ENCODE measurements at regions not wholly inside any gene's neighbourhood (a gene's known extent, or its start where the extent isn't known, plus 50 kb on each side); places are given as distances from the start of the nearest gene placed in this dataset.
A peak's percentile ranks its signal among the peaks of the same experiment; 100 is the strongest.

- TF ChIP-seq CTCF (IDR thresholded peaks at IDR 0.05; ENCODE audit: low read length, missing control alignments) = no peak
- DNase-seq (ENCODE audit: low read depth) = peak; percentile 34
- no peak overlapping the region for H3K4me3 ChIP-seq (replicated peaks; ENCODE audit: low read depth, low read length)
Measured at GRCh38 chr9:87120610-87121009, 173.3 kb upstream of the GAS1 start.

GRCh38 chr9:87122947-87123685 is 175.8 kb upstream of the GAS1 start:
- peak; percentile 81 for DNase-seq (ENCODE audit: low read depth)
- no peak overlapping the region for H3K4me3 ChIP-seq (replicated peaks; ENCODE audit: low read depth, low read length)
- TF ChIP-seq CTCF (IDR thresholded peaks at IDR 0.05; ENCODE audit: low read length, missing control alignments) = no peak

- DNase-seq (ENCODE audit: low read depth) = no peak
- H3K4me3 ChIP-seq (replicated peaks; ENCODE audit: low read depth, low read length) = no peak overlapping the region
- no peak for TF ChIP-seq CTCF (IDR thresholded peaks at IDR 0.05; ENCODE audit: low read length, missing control alignments)
Measured at GRCh38 chr9:87123830-87124229, 176.5 kb upstream of the GAS1 start.

GRCh38 chr9:87125819-87126218 is 178.5 kb upstream of the GAS1 start:
- H3K4me3 ChIP-seq (replicated peaks; ENCODE audit: low read depth, low read length) = no peak overlapping the region
- no peak for TF ChIP-seq CTCF (IDR thresholded peaks at IDR 0.05; ENCODE audit: low read length, missing control alignments)
- no peak for DNase-seq (ENCODE audit: low read depth)

GRCh38 chr9:87127543-87127942 is 180.2 kb upstream of the GAS1 start:
- no peak for TF ChIP-seq CTCF (IDR thresholded peaks at IDR 0.05; ENCODE audit: low read length, missing control alignments)

GRCh38 chr9:87127978-87128614 is 180.8 kb upstream of the GAS1 start:
- no peak for TF ChIP-seq CTCF (IDR thresholded peaks at IDR 0.05; ENCODE audit: low read length, missing control alignments)
- no peak overlapping the region for H3K4me3 ChIP-seq (replicated peaks; ENCODE audit: low read depth, low read length)
- DNase-seq (ENCODE audit: low read depth) = no peak

More at GRCh38 chr9:87127543-87127942, 180.2 kb upstream of the GAS1 start:
- H3K4me3 ChIP-seq (replicated peaks; ENCODE audit: low read depth, low read length) = no peak overlapping the region
- DNase-seq (ENCODE audit: low read depth) = no peak
